ENCODE measurements at regions not wholly inside any gene's neighbourhood (a gene's known extent, or its start where the extent isn't known, plus 50 kb on each side); places are given as distances from the start of the nearest gene placed in this dataset.
"Not testable (repeated sequence)": the region's sequence is repeated elsewhere in the genome, so short reads cannot be mapped to it uniquely, and the experiment has no call there.

GRCh38 chr9:102153081-102153480 is 414.6 kb upstream of the GRIN3A start:
- H3K4ac ChIP-seq (ENCODE audit: low read depth in 1 of 2, low read length in 2 of 2): not testable (repeated sequence)
- peaks cover 23% of the 10 kb centered on the region for H3K9me3 ChIP-seq (ENCODE audit: control insufficient read depth, low read length)
- WGBS: 75% methylated on average over 12 of the region's 12 CpGs

GRCh38 chr9:102135768-102136167 is 397.3 kb upstream of the GRIN3A start:
- H3K4me1 ChIP-seq (ENCODE audit: control insufficient read depth, insufficient read depth, low read depth, low read length): no peaks in the 10 kb centered on the region
- H2BK12ac ChIP-seq (ENCODE audit: low read length in 2 of 2): no peak overlapping the region
- H3K36me3 ChIP-seq (ENCODE audit: control insufficient read depth in 1 of 2, insufficient read depth in 2 of 2, low read depth in 1 of 2, low read length in 2 of 2): no peaks in the 10 kb centered on the region
- no peak overlapping the region for H3K4ac ChIP-seq (ENCODE audit: low read depth in 1 of 2, low read length in 2 of 2)
- H2BK15ac ChIP-seq (ENCODE audit: low read depth, poor library complexity, severe bottlenecking): no peak overlapping the region
- H3K18ac ChIP-seq (ENCODE audit: low read depth in 1 of 2, low read length in 2 of 2): no peak overlapping the region
- no CpG with 5 or more reads among the region's 1 CpG for WGBS
- H2BK120ac ChIP-seq (ENCODE audit: low read depth, low read length): no peak overlapping the region
- no peak overlapping the region for H4K8ac ChIP-seq (ENCODE audit: low read length)
- H2BK5ac ChIP-seq (ENCODE audit: low read depth, low read length, poor library complexity, severe bottlenecking): no peak overlapping the region
- H3K9me3 ChIP-seq (ENCODE audit: control insufficient read depth, low read length): peaks cover 5% of the 10 kb centered on the region
- H3K79me1 ChIP-seq (replicated peaks; ENCODE audit: low read length, poor library complexity, severe bottlenecking): no peaks in the 10 kb centered on the region
- H2AK5ac ChIP-seq (ENCODE audit: low read length, severe bottlenecking): no peak overlapping the region
- no peak overlapping the region for H2AFZ ChIP-seq (ENCODE audit: low read depth, low read length)
- H3K23ac ChIP-seq (ENCODE audit: low read length in 2 of 2): no peak overlapping the region
- H3K4me3 ChIP-seq (ENCODE audit: insufficient read depth in 1 of 2, low read depth in 1 of 2, low read length in 2 of 2): no peak overlapping the region
- no peak overlapping the region for H3K27ac ChIP-seq (ENCODE audit: low read length, poor library complexity, severe bottlenecking)
- DNase-seq: no peak
- H3K14ac ChIP-seq (ENCODE audit: low read length in 2 of 2): no peak overlapping the region
- no peak overlapping the region for H3K9ac ChIP-seq (ENCODE audit: low read length)
- no peaks in the 10 kb centered on the region for H3K27me3 ChIP-seq (ENCODE audit: control insufficient read depth in 1 of 2, insufficient read depth in 1 of 2, low read length in 2 of 2)
- H4K91ac ChIP-seq (ENCODE audit: low read length): no peak overlapping the region
- no peak overlapping the region for H3K4me2 ChIP-seq (ENCODE audit: low read length, poor library complexity, severe bottlenecking)

More at GRCh38 chr9:102153081-102153480, 414.6 kb upstream of the GRIN3A start:
- H3K23ac ChIP-seq (ENCODE audit: low read length in 2 of 2); H3K27me3 ChIP-seq (ENCODE audit: control insufficient read depth in 1 of 2, insufficient read depth in 1 of 2, low read length in 2 of 2); H2BK120ac ChIP-seq (ENCODE audit: low read depth, low read length); H3K4me2 ChIP-seq (ENCODE audit: low read length, poor library complexity, severe bottlenecking); H2BK15ac ChIP-seq (ENCODE audit: low read depth, poor library complexity, severe bottlenecking); H3K9ac ChIP-seq (ENCODE audit: low read length); H3K36me3 ChIP-seq (ENCODE audit: control insufficient read depth in 1 of 2, insufficient read depth in 2 of 2, low read depth in 1 of 2, low read length in 2 of 2); DNase-seq; H2AFZ ChIP-seq (ENCODE audit: low read depth, low read length); H2AK5ac ChIP-seq (ENCODE audit: low read length, severe bottlenecking); H2BK5ac ChIP-seq (ENCODE audit: low read depth, low read length, poor library complexity, severe bottlenecking); H3K79me1 ChIP-seq (replicated peaks; ENCODE audit: low read length, poor library complexity, severe bottlenecking); H3K4me3 ChIP-seq (ENCODE audit: insufficient read depth in 1 of 2, low read depth in 1 of 2, low read length in 2 of 2); H3K4me1 ChIP-seq (ENCODE audit: control insufficient read depth, insufficient read depth, low read depth, low read length); H2BK12ac ChIP-seq (ENCODE audit: low read length in 2 of 2); H4K8ac ChIP-seq (ENCODE audit: low read length); H3K14ac ChIP-seq (ENCODE audit: low read length in 2 of 2); H3K18ac ChIP-seq (ENCODE audit: low read depth in 1 of 2, low read length in 2 of 2); H4K91ac ChIP-seq (ENCODE audit: low read length); H3K27ac ChIP-seq (ENCODE audit: low read length, poor library complexity, severe bottlenecking): not testable (repeated sequence)

- H2BK5ac ChIP-seq (ENCODE audit: low read depth, low read length, poor library complexity, severe bottlenecking): no peak overlapping the region
- no peaks in the 10 kb centered on the region for H3K27me3 ChIP-seq (ENCODE audit: control insufficient read depth in 1 of 2, insufficient read depth in 1 of 2, low read length in 2 of 2)
- no peaks in the 10 kb centered on the region for H3K36me3 ChIP-seq (ENCODE audit: control insufficient read depth in 1 of 2, insufficient read depth in 2 of 2, low read depth in 1 of 2, low read length in 2 of 2)
- H3K9ac ChIP-seq (ENCODE audit: low read length): no peak overlapping the region
- H2BK120ac ChIP-seq (ENCODE audit: low read depth, low read length): no peak overlapping the region
- H2AFZ ChIP-seq (ENCODE audit: low read depth, low read length): no peak overlapping the region
- no peak overlapping the region for H4K91ac ChIP-seq (ENCODE audit: low read length)
- H3K4me3 ChIP-seq (ENCODE audit: insufficient read depth in 1 of 2, low read depth in 1 of 2, low read length in 2 of 2): no peak overlapping the region
- no peaks in the 10 kb centered on the region for H3K79me1 ChIP-seq (replicated peaks; ENCODE audit: low read length, poor library complexity, severe bottlenecking)
- H3K4me2 ChIP-seq (ENCODE audit: low read length, poor library complexity, severe bottlenecking): no peak overlapping the region
- H2AK5ac ChIP-seq (ENCODE audit: low read length, severe bottlenecking): no peak overlapping the region
- peaks cover 5% of the 10 kb centered on the region for H3K9me3 ChIP-seq (ENCODE audit: control insufficient read depth, low read length)
- H3K4me1 ChIP-seq (ENCODE audit: control insufficient read depth, insufficient read depth, low read depth, low read length): no peaks in the 10 kb centered on the region
- no peak for DNase-seq
- H3K4ac ChIP-seq (ENCODE audit: low read depth in 1 of 2, low read length in 2 of 2): no peak overlapping the region
- H3K27ac ChIP-seq (ENCODE audit: low read length, poor library complexity, severe bottlenecking): no peak overlapping the region
- no peak overlapping the region for H4K8ac ChIP-seq (ENCODE audit: low read length)
- no peak overlapping the region for H3K23ac ChIP-seq (ENCODE audit: low read length in 2 of 2)
- H3K14ac ChIP-seq (ENCODE audit: low read length in 2 of 2): no peak overlapping the region
- no peak overlapping the region for H2BK12ac ChIP-seq (ENCODE audit: low read length in 2 of 2)
- no peak overlapping the region for H2BK15ac ChIP-seq (ENCODE audit: low read depth, poor library complexity, severe bottlenecking)
- H3K18ac ChIP-seq (ENCODE audit: low read depth in 1 of 2, low read length in 2 of 2): no peak overlapping the region
- 83% methylated on average over 3 of the region's 3 CpGs for WGBS
Measured at GRCh38 chr9:102124465-102124864, 386.0 kb upstream of the GRIN3A start.

GRCh38 chr9:102114557-102114956 is 376.1 kb upstream of the GRIN3A start:
- H3K9ac ChIP-seq (ENCODE audit: low read length): no peak overlapping the region
- no peak overlapping the region for H4K8ac ChIP-seq (ENCODE audit: low read length)
- H3K27me3 ChIP-seq (ENCODE audit: control insufficient read depth in 1 of 2, insufficient read depth in 1 of 2, low read length in 2 of 2): no peaks in the 10 kb centered on the region
- H3K79me1 ChIP-seq (replicated peaks; ENCODE audit: low read length, poor library complexity, severe bottlenecking): no peaks in the 10 kb centered on the region
- no peak overlapping the region for H2AK5ac ChIP-seq (ENCODE audit: low read length, severe bottlenecking)
- H4K91ac ChIP-seq (ENCODE audit: low read length): no peak overlapping the region
- H3K4me1 ChIP-seq (ENCODE audit: control insufficient read depth, insufficient read depth, low read depth, low read length): no peaks in the 10 kb centered on the region
- no peak overlapping the region for H3K4ac ChIP-seq (ENCODE audit: low read depth in 1 of 2, low read length in 2 of 2)
- no peak overlapping the region for H3K27ac ChIP-seq (ENCODE audit: low read length, poor library complexity, severe bottlenecking)
- H2AFZ ChIP-seq (ENCODE audit: low read depth, low read length): no peak overlapping the region
- no peak overlapping the region for H2BK5ac ChIP-seq (ENCODE audit: low read depth, low read length, poor library complexity, severe bottlenecking)
- H3K4me2 ChIP-seq (ENCODE audit: low read length, poor library complexity, severe bottlenecking): no peak overlapping the region
- H2BK12ac ChIP-seq (ENCODE audit: low read length in 2 of 2): no peak overlapping the region
- H2BK120ac ChIP-seq (ENCODE audit: low read depth, low read length): no peak overlapping the region
- no peak overlapping the region for H3K18ac ChIP-seq (ENCODE audit: low read depth in 1 of 2, low read length in 2 of 2)
- no peak overlapping the region for H3K4me3 ChIP-seq (ENCODE audit: insufficient read depth in 1 of 2, low read depth in 1 of 2, low read length in 2 of 2)
- H2BK15ac ChIP-seq (ENCODE audit: low read depth, poor library complexity, severe bottlenecking): no peak overlapping the region
- peaks cover 3% of the 10 kb centered on the region for H3K9me3 ChIP-seq (ENCODE audit: control insufficient read depth, low read length)
- DNase-seq: no peak
- no peak overlapping the region for H3K14ac ChIP-seq (ENCODE audit: low read length in 2 of 2)
- H3K36me3 ChIP-seq (ENCODE audit: control insufficient read depth in 1 of 2, insufficient read depth in 2 of 2, low read depth in 1 of 2, low read length in 2 of 2): no peaks in the 10 kb centered on the region
- H3K23ac ChIP-seq (ENCODE audit: low read length in 2 of 2): no peak overlapping the region
